K562 (cell line): ENCODE measurements at regions not wholly inside any gene's neighbourhood (a gene's known extent, or its start where the extent isn't known, plus 50 kb on each side); places are given as distances from the start of the nearest gene placed in this dataset.

Experiments used
- ATAC-seq: fragments of 200-7000 bp; cut with Tn5 transposase; 3 replicates; pipeline ENCODE4 v1.9.1; 2020; ENCODE audit warnings: moderate library complexity
- BruUV-seq: library from RNA; stranded (reverse); fragments of 400-500 nt; replicated peaks from 2 replicates; lab custom pipeline; 2021; lab: Mats Ljungman, UMichigan
- CTCF ChIA-PET: fragments of 300-600 bp; formaldehyde crosslinking; extraction: SDS; loops from one replicate; lab custom pipeline; 2021; ENCODE audit warnings: low intra/inter-chr PET ratio; lab: Yijun Ruan, JAX
- POLR2A ChIA-PET: fragments of 300-600, 350-650 bp; sonication (Branson Sonifier 250); formaldehyde crosslinking; extraction: SDS; loops from one replicate; lab custom pipeline; 2021; ENCODE audit warnings: antibody characterized with exemption, inconsistent platforms; lab: Yijun Ruan, JAX
- DNase-seq, 4 experiments: peaks; one replicate each; pipeline versions ENCODE4 v3.0.0 to v3.0.0-alpha.2; 2011 to 2018; ENCODE audit warnings: low spot score in 3 of 4, mixed read lengths in 3 of 4; ENCODE audit errors: extremely low read depth in 1 of 4
- FAIRE-seq: peaks from 2 replicates; lab custom pipeline; 2011; peaks lifted over from hg19 to GRCh38; lab: Jason Lieb, UNC
- H2AFZ ChIP-seq: 2 replicates; pipeline ENCODE4 v1.6.0; 2011; ENCODE audit warnings: low read depth, low read length, control low read depth, inconsistent platforms
- H3K27ac ChIP-seq: fragments of 200-600 bp; 3 replicates; pipeline ENCODE4 v1.8.0; 2011; ENCODE audit warnings: low read depth, mild to moderate bottlenecking, control low read depth, inconsistent platforms, low read length, moderate library complexity, mixed read lengths; ENCODE audit errors: extremely low read depth
- H3K27me3 ChIP-seq, 2 experiments: fragments of 300-600 bp in 1 of 2; 2 replicates in 1 of 2; 3 replicates in 1 of 2; pipeline versions ENCODE4 v1.6.0 to v1.8.0; 2011; ENCODE audit warnings: inconsistent platforms in 2 of 2, low read length in 2 of 2, mild to moderate bottlenecking in 1 of 2, mixed read lengths in 1 of 2, moderate library complexity in 1 of 2; ENCODE audit not compliant: control insufficient read depth in 2 of 2, insufficient read depth in 2 of 2
- H3K36me3 ChIP-seq: fragments of 300-600 bp; 3 replicates; pipeline ENCODE4 v1.8.0; 2011; ENCODE audit warnings: mild to moderate bottlenecking, low read length, inconsistent platforms; ENCODE audit not compliant: control insufficient read depth, insufficient read depth
- H3K4me1 ChIP-seq, 2 experiments: fragments of 200-600 bp in 1 of 2; replicated peaks in 1 of 2; 2 replicates in 1 of 2; 3 replicates in 1 of 2; pipeline versions ENCODE4 v1.5.1 to v1.8.0; 2011; ENCODE audit warnings: inconsistent platforms in 2 of 2, low read length in 2 of 2, mild to moderate bottlenecking in 1 of 2, mixed read lengths in 1 of 2, moderate library complexity in 1 of 2; ENCODE audit not compliant: control insufficient read depth in 2 of 2, insufficient read depth in 2 of 2
- H3K4me2 ChIP-seq: 2 replicates; pipeline ENCODE4 v1.6.1; 2011; ENCODE audit warnings: low read length, control low read depth, inconsistent platforms, mixed read lengths; ENCODE audit not compliant: insufficient read depth
- H3K4me3 ChIP-seq: fragments of 200-600 bp; sonication (generic), shearing (Covaris generic); 2 replicates; pipeline ENCODE4 v1.5.1; 2016; ENCODE audit warnings: control low read depth, inconsistent platforms
- H3K79me2 ChIP-seq: fragments of 200-600 bp; 3 replicates; pipeline ENCODE4 v1.8.0; 2011; ENCODE audit warnings: low read length, inconsistent platforms; ENCODE audit not compliant: control insufficient read depth, insufficient read depth
- H3K9ac ChIP-seq, 2 experiments: 2 replicates each; pipeline versions ENCODE4 v1.6.0 to v1.6.1; 2011; ENCODE audit warnings: low read depth in 2 of 2, low read length in 2 of 2, control low read depth in 1 of 2, inconsistent platforms in 1 of 2, mild to moderate bottlenecking in 1 of 2, mixed read lengths in 1 of 2; ENCODE audit not compliant: insufficient read depth in 1 of 2
- H3K9me1 ChIP-seq: one replicate; pipeline ENCODE4 v1.6.0; 2011; ENCODE audit warnings: inconsistent platforms, mild to moderate bottlenecking, low read length, moderate library complexity; ENCODE audit not compliant: control insufficient read depth, insufficient read depth
- H3K9me3 ChIP-seq: replicated peaks from 2 replicates; pipeline ENCODE4 v1.5.1; 2011; ENCODE audit warnings: low read depth, low read length, inconsistent platforms; ENCODE audit not compliant: control insufficient read depth, insufficient read depth
- H4K20me1 ChIP-seq: replicated peaks from 2 replicates; pipeline ENCODE4 v1.6.1; 2011; ENCODE audit warnings: low read length, inconsistent platforms, mixed read lengths; ENCODE audit not compliant: control insufficient read depth, insufficient read depth
- ATF1 ChIP-seq, 2 experiments: fragments of 450-650 bp in 1 of 2; IDR thresholded peaks; 2 replicates each; pipeline ENCODE4 v1.6.1; 2016; ENCODE audit warnings: missing compliant biosample characterization in 1 of 2, missing genetic modification characterization in 1 of 2
- CREM ChIP-seq: IDR thresholded peaks from 2 replicates; pipeline ENCODE4 v1.6.1; 2014; ENCODE audit warnings: antibody characterized with exemption, low read depth
- DMBX1 ChIP-seq: fragments of 250-450 bp; sonication (Bioruptor Pico); IDR thresholded peaks from 2 replicates; pipeline ENCODE4 v1.8.0; 2022; ENCODE audit warnings: inconsistent platforms, mild to moderate bottlenecking, moderate library complexity, borderline replicate concordance
- E2F3 ChIP-seq: fragments of 250-450 bp; sonication (Bioruptor Pico); IDR thresholded peaks from 2 replicates; pipeline ENCODE4 v1.4.0; 2020; ENCODE audit warnings: mild to moderate bottlenecking
- HDAC8 ChIP-seq: fragments of 450-650 bp; IDR thresholded peaks from 2 replicates; pipeline ENCODE4 v1.6.1; 2016; ENCODE audit warnings: mild to moderate bottlenecking, missing genetic modification characterization, moderate library complexity, missing compliant biosample characterization
- KLF13 ChIP-seq: fragments of 450-650 bp; IDR thresholded peaks from 2 replicates; pipeline ENCODE4 v1.6.1; 2016; ENCODE audit warnings: missing genetic modification characterization, low read depth, mild to moderate bottlenecking, missing compliant biosample characterization, moderate library complexity, borderline replicate concordance
- MECOM ChIP-seq: fragments of 250-450 bp; sonication (Bioruptor Pico); IDR thresholded peaks from 2 replicates; pipeline ENCODE4 v1.8.0; 2022; ENCODE audit warnings: inconsistent platforms
- MEF2D ChIP-seq: conservative IDR thresholded peaks from 2 replicates; pipeline ENCODE4 v1.6.1; 2016; ENCODE audit warnings: low read depth, missing genetic modification characterization, missing compliant biosample characterization
- PHTF2 ChIP-seq: fragments of 250-450 bp; sonication (Bioruptor Pico); IDR thresholded peaks from 2 replicates; pipeline ENCODE4 v1.5.0; 2021; ENCODE audit warnings: mild to moderate bottlenecking
- SMAD4 ChIP-seq: fragments of 250-450 bp; sonication (Bioruptor Pico); conservative IDR thresholded peaks from 2 replicates; pipeline ENCODE4 v1.8.0; 2021; ENCODE audit warnings: inconsistent platforms, mild to moderate bottlenecking, moderate library complexity
- TEAD1 ChIP-seq, 2 experiments: fragments of 450-650 bp in 1 of 2; sonication (generic) in 1 of 2; formaldehyde crosslinking; IDR thresholded peaks; 2 replicates each; pipeline versions ENCODE4 v1.4.0 to v1.8.0; 2020 to 2022; ENCODE audit warnings: mild to moderate bottlenecking in 2 of 2, missing genetic modification reagents in 1 of 2
- THRAP3 ChIP-seq: fragments of 450-650 bp; IDR thresholded peaks from 2 replicates; pipeline ENCODE4 v1.6.1; 2016; ENCODE audit warnings: mild to moderate bottlenecking, inconsistent platforms, borderline replicate concordance
- ZBTB12 ChIP-seq: fragments of 250-450 bp; sonication (Bioruptor Pico); IDR thresholded peaks from 2 replicates; pipeline ENCODE4 v1.4.0; 2020
- ZNF347 ChIP-seq: fragments of 450-650 bp; formaldehyde crosslinking; IDR thresholded peaks from 2 replicates; pipeline ENCODE4 v1.4.0; 2020; ENCODE audit warnings: low read depth, mild to moderate bottlenecking, moderate library complexity
- WGBS: fragments of 100-300 bp; shearing (Covaris generic); methylation state at CpG from one replicate; pipeline ENCODE4 v1.1.6; 2016; ENCODE audit warnings: low coverage, mixed read lengths; ENCODE audit not compliant: insufficient coverage; ENCODE audit errors: missing lambda C conversion rate; 5-methylcytosine and 5-hydroxymethylcytosine counted together
- in situ Hi-C: fragments of 300-500 bp; cut with MboI; formaldehyde crosslinking; loops from 4 replicates; pipeline ENCODE4 v1.15.0; 2018; ENCODE audit warnings: inconsistent platforms, mixed read lengths
- intact Hi-C: fragments of 100-400 bp; cut with micrococcal nuclease; formaldehyde crosslinking; loops from 2 replicates; pipeline ENCODE4 v1.14.2; 2022
- TF ChIP-seq, protein P1 (sequence below): fragments of 200-800 bp; sonication (Bioruptor generic); IDR thresholded peaks from 2 replicates; pipeline ENCODE4 v1.6.1; 2017; ENCODE audit warnings: missing genetic modification characterization, missing compliant biosample characterization
- TF ChIP-seq, protein P2 (sequence below): fragments of 250-450 bp; sonication (Bioruptor Pico); IDR thresholded peaks from 2 replicates; pipeline ENCODE4 v1.4.0; 2020; ENCODE audit warnings: mild to moderate bottlenecking
- TF ChIP-seq, protein P3 (sequence below): fragments of 250-450 bp; sonication (Bioruptor Pico); IDR thresholded peaks from 2 replicates; pipeline ENCODE4 v1.8.0; 2022; ENCODE audit warnings: moderate library complexity, mild to moderate bottlenecking, inconsistent platforms

DNA sequence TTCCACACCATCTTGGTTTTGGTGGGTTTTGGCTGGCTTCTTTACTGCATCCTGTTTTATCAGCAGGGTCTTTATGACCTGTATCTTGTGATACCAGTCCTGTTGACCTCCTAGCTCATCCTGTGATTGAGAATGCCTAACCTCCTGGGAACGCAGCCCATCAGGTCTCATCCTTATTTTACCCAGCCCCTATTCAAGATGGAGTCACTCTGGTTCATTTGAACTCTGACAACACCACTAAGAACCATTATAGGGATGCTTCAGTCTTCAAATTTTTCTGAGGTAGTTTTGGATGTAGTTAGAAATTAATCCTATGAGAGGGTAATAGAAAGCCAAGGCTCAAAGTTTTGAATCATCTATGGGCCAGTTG lies 287.8 kb upstream of the SLC39A10 start:
- H3K4me3 ChIP-seq = no peak overlapping the region
- ATAC-seq = no peak
- no peaks in the 10 kb centered on the region for H4K20me1 ChIP-seq
- H3K4me1 ChIP-seq = peaks cover 4 to 14% of the 10 kb centered on the region in 2 experiments; a peak in 3 of 5 replicates
- no peaks in the 10 kb centered on the region for H3K79me2 ChIP-seq
- peak overlapping the region; percentile 52; the same call in 1 of the 2 replicates for H3K4me2 ChIP-seq
- no peak for FAIRE-seq
- peak overlapping the region; percentile 78 for H2AFZ ChIP-seq
- no peaks in the 10 kb centered on the region; the same call in 1 of the 2 replicates for H3K9me3 ChIP-seq
- ChIA-PET POLR2A (no interaction called here), CTCF (no interaction called here)
- intact Hi-C loops = loop anchor here (2.0 kb wide), 1 partner anchor 118 kb away; no protein-coding TSS in a partner anchor
- in situ Hi-C loops = no loop called here
- no TSS peak for BruUV-seq
- WGBS = 0% methylated on average over 1 of the region's 1 CpG
- H3K27ac ChIP-seq = peak overlapping the region; percentile 80
- no peaks in the 10 kb centered on the region for H3K36me3 ChIP-seq
- H3K9ac ChIP-seq = no peak overlapping the region
- DNase-seq = no peak
- H3K27me3 ChIP-seq = no peaks in the 10 kb centered on the region
- no peaks in the 10 kb centered on the region for H3K9me1 ChIP-seq
- TF ChIP-seq ATF1 (CRISPR knock-in tag; IDR thresholded peaks at IDR 0.05) (no peak), ATF1 (tag; IDR thresholded peaks at IDR 0.05) (peak; percentile 37; the same call in 1 of the 2 replicates), THRAP3 (no peak), PHTF2 (CRISPR knock-in tag) (peak; percentile 72; the same call in 1 of the 2 replicates), ZBTB12 (CRISPR knock-in tag) (peak; percentile 68), MEF2D (peak; percentile 90), SMAD4 (CRISPR knock-in tag) (peak; percentile 96), DMBX1 (CRISPR knock-in tag) (peak; percentile 99), E2F3 (peak; percentile 92), ZNF347 (0 out of 2 replicates have a peak, but pooled peaks have one; percentile 68), KLF13 (tag) (peak; percentile 75; the same call in 1 of the 2 replicates), MECOM (CRISPR knock-in tag) (peak; percentile 92), TEAD1 (CRISPR knock-in tag; IDR thresholded peaks at IDR 0.05) (peak in 1 of 2 experiments; percentile 81; a peak in 2 of 4 replicates), CREM (no peak), HDAC8 (peak; percentile 90)
- TF ChIP-seq, protein P1, sequence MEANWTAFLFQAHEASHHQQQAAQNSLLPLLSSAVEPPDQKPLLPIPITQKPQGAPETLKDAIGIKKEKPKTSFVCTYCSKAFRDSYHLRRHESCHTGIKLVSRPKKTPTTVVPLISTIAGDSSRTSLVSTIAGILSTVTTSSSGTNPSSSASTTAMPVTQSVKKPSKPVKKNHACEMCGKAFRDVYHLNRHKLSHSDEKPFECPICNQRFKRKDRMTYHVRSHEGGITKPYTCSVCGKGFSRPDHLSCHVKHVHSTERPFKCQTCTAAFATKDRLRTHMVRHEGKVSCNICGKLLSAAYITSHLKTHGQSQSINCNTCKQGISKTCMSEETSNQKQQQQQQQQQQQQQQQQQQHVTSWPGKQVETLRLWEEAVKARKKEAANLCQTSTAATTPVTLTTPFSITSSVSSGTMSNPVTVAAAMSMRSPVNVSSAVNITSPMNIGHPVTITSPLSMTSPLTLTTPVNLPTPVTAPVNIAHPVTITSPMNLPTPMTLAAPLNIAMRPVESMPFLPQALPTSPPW (CRISPR knock-in tag) = peak; percentile 39; the same call in 1 of the 2 replicates
- TF ChIP-seq, protein P2, sequence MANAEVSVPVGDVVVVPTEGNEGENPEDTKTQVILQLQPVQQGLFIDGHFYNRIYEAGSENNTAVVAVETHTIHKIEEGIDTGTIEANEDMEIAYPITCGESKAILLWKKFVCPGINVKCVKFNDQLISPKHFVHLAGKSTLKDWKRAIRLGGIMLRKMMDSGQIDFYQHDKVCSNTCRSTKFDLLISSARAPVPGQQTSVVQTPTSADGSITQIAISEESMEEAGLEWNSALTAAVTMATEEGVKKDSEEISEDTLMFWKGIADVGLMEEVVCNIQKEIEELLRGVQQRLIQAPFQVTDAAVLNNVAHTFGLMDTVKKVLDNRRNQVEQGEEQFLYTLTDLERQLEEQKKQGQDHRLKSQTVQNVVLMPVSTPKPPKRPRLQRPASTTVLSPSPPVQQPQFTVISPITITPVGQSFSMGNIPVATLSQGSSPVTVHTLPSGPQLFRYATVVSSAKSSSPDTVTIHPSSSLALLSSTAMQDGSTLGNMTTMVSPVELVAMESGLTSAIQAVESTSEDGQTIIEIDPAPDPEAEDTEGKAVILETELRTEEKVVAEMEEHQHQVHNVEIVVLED (CRISPR knock-in tag) = 0 out of 2 replicates have a peak, but pooled peaks have one; percentile 47
- TF ChIP-seq, protein P3, sequence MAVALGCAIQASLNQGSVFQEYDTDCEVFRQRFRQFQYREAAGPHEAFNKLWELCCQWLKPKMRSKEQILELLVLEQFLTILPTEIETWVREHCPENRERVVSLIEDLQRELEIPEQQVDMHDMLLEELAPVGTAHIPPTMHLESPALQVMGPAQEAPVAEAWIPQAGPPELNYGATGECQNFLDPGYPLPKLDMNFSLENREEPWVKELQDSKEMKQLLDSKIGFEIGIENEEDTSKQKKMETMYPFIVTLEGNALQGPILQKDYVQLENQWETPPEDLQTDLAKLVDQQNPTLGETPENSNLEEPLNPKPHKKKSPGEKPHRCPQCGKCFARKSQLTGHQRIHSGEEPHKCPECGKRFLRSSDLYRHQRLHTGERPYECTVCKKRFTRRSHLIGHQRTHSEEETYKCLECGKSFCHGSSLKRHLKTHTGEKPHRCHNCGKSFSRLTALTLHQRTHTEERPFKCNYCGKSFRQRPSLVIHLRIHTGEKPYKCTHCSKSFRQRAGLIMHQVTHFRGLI = peak; percentile 87
